Adrenal gland (tissue), 5 donors: ENCODE measurements at regions not wholly inside any gene's neighbourhood (a gene's known extent, or its start where the extent isn't known, plus 50 kb on each side); places are given as distances from the start of the nearest gene placed in this dataset.

Experiments used
- CTCF ChIP-seq, 6 experiments: fragments of 450-650 bp in 4 of 6; fragments of 200-600 bp in 2 of 6; sonication (generic) in 1 of 6; IDR thresholded peaks; 1 replicate in 5 of 6; 2 replicates in 1 of 6; pipeline versions ENCODE4 v1.5.1 to v1.8.0; 2016 to 2021; ENCODE audit warnings: antibody characterized with exemption in 6 of 6, mild to moderate bottlenecking in 2 of 6, moderate library complexity in 1 of 6
- POLR2A ChIP-seq, 2 donors: fragments of 450-650 bp; IDR thresholded peaks; one replicate each; pipeline ENCODE4 v1.6.1; 2017; ENCODE audit warnings: antibody characterized with exemption in 2 of 2, mild to moderate bottlenecking in 2 of 2, moderate library complexity in 1 of 2
- donor health status: DM: no; HTN: no; CAD: no.

GRCh38 chr6:90346729-90347128 lies 50.1 kb upstream of the BACH2 start:
- TF ChIP-seq CTCF (IDR thresholded peaks at IDR 0.05): no peak
- TF ChIP-seq POLR2A (IDR thresholded peaks at IDR 0.05): no peak
